Activated gamma-delta T cell treated with Interleukin-2 at 50 U/mL for 16 hours (primary cell): ENCODE measurements at regions not wholly inside any gene's neighbourhood (a gene's known extent, or its start where the extent isn't known, plus 50 kb on each side); places are given as distances from the start of the nearest gene placed in this dataset.

ENCODE experiments used
- DNase-seq: peaks from one replicate; pipeline ENCODE4 v3.0.0-alpha.2; 2020

GRCh38 chr1:240667351-240667750, 55.4 kb upstream of the GREM2 start:
- DNase-seq, result no peak

GRCh38 chr1:240666568-240667198, 54.7 kb upstream of the GREM2 start:
- DNase-seq, result peak; percentile 14

- DNase-seq, result no peak
These were observed 51.4 kb upstream of the GREM2 start for GRCh38 chr1:240663169-240663879.
